ENCODE measurements at regions not wholly inside any gene's neighbourhood (a gene's known extent, or its start where the extent isn't known, plus 50 kb on each side); places are given as distances from the start of the nearest gene placed in this dataset.

DNA sequence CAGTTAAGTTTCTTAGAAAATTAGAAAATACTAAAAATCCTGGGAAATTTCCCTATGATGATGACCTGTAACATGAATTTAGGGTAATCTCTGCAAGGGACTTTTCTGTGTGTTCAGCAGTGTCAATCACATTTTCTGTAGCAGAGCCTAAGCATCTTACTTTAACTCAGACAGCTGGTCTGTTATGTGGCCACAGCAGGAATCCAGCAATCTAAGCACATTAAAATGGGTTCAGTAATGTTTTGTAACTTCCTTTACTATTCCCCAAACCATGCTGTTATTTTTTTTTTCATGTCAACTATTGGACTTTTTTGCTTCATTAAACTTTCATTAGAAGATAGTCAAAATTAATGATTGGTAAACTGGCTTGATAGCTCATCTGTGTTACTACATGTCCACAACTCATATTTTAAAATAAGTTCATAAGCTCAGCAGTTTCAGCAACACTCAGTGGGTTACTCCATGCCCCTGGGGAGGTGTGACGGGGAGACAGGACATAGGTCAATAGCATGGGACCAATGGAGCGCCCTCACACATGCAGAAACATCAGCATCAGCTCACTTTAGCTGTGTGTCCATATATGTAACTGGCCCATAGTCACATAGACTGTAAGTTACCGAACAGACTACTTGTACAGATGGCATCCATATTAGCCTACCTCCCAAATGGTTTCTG lies 168.0 kb upstream of the PACRGL start:
- no peak for DNase-seq

- no peak for DNase-seq
These were observed 167.1 kb upstream of the PACRGL start for GRCh38 chr4:20532871-20533870.

DNA sequence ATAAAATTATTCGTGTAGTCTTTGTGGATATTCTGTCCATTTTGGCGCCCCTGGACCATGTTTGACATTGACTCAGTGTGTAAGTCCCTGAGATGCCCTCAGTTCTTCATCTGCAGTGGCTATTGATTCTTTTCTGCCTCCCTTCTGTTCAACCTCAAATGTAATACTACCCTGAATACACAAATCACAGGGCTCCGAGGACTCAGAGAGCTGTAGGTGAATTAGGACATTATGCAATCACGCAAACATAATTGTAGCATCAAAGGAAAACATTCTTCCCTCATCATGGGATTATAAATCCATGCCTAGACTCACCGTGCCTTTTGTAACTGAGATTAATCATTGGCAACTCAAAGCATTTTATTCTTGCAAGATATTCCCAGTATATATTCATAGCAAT lies 161.4 kb upstream of the PACRGL start:
- no peak for DNase-seq

GRCh38 chr4:20543131-20543530 lies 157.1 kb upstream of the PACRGL start:
- no peak for DNase-seq

DNA sequence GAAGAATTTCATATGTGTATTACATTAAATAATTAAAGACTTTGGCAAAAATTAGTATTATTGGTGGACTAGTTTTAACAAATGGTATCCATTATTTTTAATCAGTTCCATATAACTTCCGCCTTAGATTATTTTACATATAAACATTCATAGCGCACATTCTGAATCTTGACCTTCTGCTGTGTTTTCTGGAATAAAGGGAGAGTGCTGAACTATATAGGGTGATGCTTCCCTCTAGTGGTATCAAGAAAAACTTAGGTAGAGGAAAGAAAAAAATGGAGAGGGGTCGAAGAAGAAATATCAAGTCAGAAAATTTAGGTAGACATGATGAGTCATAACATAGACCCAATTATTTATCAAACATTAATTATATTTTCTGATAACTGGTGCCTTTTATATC lies 155.6 kb upstream of the PACRGL start:
- DNase-seq, result no peak

DNA sequence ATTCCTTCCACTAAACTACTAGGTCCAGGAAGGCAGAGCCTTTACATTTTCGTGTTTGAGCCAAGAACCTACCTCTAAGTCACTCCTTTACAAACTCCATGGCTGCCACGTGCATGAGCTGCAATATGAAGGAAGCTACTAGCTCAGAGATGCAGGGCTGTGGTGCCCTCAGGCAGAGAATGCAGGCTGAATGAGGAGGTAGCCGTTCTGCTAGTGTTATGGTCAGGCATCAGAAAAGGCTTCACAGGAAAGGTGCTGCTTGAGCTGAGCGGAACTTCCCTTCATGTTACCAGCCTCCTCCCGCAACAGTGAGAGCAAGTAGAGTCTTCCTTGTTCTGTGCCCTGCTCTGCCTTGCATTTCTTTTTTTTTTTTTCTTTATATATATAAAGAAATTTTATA lies 148.3 kb upstream of the PACRGL start:
- no peak for DNase-seq

DNA sequence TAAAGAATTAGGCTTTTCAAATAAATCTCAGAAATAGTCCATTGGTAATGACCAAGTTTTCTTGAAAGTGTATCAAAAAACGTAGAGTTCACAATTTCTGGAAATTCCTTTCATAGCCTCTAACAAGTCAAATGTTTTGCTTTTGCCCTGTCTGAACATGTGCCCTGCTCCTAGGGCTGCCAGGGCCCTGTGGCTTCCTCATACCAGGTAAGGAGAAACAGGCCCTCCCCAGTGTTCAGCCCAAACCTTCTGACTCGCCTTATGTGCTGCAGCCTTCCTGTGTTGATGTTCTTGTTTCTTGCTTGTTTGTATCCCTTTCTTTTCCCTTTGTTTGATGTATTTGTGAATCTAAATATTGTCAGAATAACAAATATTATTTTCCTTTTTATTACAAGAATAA lies 146.1 kb upstream of the PACRGL start:
- DNase-seq, result no peak

DNA sequence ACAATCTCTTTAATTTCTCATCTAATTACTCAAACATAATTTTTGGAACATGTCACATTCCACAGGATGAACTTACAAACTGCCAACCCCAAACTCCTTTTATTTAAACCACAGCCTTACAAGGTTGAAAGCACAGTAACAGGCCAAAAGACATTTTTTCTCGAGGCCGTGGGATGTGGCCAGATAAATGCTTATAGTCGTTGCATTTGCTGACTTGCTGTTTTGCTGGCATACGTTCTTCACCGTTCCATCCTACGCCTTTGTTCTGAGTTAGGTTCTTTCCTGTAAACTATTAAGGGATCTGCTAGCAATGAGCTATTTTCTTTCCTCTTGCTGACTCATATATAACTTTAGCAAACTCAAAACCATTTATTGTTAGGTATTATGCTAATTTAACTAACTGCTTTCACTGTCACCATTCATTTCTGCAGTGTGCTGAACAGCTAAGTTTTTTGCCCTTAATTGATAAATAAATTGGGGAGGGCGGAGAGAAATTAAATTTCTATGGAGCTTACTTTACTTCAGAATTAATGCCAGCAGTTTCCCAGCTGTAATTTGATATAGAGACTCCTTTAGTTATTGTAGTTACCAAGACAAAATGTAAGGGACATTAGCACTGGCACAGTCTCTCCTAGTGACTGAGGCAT lies 135.1 kb upstream of the PACRGL start:
- no peak for DNase-seq

DNA sequence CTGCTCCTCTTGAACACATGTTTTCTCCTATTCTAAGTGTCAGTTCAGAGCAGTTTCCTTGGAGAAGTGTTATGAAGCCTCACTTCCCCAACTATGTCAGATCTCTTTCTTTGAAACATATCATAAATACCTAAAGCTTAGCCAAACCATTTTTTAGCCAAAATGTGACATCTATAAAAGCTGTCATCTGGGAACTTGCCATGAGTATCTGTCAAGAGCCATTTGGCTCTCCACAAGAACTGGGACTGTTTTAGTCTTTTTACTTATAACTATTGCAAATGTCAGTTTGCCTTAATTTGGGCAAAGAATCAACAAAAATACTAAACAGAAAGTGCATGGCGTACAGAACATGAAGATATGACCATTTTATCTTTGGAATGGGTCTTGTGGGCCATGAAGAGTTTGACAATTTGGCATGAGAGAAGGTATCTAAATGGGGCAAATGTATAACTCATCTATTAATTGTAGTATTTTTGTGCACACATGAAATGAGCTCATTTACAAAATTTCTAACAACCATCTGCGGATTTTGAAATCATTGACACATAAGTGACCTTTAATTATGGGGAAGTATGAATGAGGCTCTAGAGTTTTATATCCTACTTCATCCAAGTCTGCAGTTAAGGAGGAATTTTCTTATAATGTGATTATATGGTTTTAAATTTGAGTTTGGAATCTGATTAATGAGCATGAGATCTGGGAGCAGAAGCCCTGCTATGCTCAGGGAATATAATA lies 129.1 kb upstream of the PACRGL start:
- no peak for DNase-seq

- DNase-seq, result no peak
These were observed 127.3 kb upstream of the PACRGL start for GRCh38 chr4:20572976-20573375.

DNA sequence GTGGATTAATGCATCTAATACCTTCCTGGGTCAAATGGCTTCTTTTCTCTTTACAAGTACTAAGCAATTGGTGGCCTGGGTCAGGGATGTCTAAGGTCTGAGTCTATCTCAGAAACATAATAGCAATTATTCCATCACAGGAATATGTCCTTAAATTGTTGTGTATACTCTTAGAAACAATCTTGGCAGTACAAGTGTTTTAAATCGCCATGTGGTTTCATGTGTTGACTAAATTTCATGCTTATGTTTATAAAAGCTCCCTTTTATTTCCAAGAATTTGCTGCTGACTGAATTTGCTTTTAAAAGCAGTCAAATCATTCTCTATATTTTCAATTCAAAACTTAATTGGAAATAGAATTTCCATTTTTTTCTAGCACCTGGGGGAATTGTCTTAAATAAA lies 125.3 kb upstream of the PACRGL start:
- DNase-seq, result no peak

DNA sequence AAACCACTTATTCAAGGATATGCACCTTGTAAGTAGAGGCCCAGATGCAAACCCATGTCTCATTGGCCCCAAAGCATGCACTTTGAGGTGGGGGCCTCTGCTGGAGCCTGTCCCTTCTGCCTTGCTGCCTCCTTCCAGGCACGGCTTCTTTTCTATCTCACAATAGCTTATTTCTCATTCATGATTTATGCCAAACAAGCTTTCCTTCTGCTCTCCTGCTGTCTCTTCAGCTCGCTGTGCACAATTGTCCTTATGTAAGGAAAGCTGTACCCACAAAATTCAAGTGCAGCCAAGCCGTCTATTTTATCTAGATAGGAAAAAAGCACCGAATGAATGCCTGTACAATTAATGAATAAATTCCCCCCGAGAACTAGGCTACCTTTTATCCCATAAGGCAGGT lies 124.8 kb upstream of the PACRGL start:
- DNase-seq, result no peak

DNA sequence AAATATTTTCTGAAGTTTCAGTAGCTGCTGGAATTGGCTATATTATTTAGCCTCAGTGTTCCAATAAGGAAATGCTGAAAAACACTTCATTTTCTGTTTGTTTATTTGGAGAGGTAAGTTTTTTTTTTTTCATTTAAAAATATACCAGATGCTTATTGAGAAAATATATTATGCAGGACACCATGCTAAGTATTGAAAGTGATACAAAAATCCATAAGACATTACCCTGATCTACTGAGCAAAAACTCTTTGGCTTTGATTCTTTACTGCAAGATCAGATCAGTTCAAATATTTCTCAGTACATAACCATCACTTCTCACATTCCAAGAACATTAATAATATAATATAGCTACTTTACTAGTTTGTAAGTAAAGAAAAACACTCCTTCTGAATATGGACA lies 123.4 kb upstream of the PACRGL start:
- DNase-seq, result no peak

DNA sequence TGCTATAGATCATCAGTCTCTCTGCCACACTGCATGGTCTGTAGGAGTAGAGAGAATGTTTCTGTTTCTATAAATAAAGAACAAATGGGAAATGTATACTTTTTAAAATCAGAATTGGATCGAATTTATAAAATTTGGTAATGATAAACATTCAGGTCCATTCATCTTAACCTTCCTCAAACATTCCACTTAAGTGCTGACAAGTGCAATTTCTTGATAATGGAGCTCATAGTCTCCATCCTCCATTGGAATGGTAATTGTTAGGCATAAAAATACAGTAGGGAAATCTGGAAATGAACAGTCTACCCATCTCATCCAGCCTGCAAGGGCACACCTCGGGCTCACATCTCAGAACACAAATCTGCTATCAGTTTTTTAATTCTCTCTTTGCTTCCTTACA lies 122.6 kb upstream of the PACRGL start:
- DNase-seq, result no peak

- DNase-seq, result no peak
These were observed 119.4 kb upstream of the PACRGL start for GRCh38 chr4:20580907-20581306.

GRCh38 chr4:20589436-20589835 lies 110.8 kb upstream of the PACRGL start:
- no peak for DNase-seq

- no peak for DNase-seq
These were observed 109.4 kb upstream of the PACRGL start for GRCh38 chr4:20590849-20591248.

- no peak for DNase-seq
These were observed 108.7 kb upstream of the PACRGL start for GRCh38 chr4:20591571-20591970.

DNA sequence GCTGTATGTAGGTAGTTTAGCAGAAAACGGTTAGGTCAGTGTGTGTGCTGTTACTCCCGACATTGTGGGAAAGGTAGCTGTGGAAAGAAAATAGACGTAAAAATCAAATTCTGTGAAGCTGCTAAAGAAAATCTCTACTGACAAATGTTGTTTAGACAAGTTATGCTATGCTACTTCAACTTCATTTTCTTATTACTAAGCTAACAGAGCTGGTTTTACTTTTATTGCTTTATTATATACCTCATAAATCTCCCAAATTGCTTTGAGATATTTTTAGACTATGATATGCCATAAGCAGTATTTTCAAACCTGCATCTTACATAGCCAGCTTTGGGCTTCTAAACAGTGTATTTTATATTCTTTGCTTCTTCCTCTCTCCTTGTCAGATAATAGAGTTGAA lies 108.2 kb upstream of the PACRGL start:
- DNase-seq, result no peak

- no peak for DNase-seq
These were observed 107.6 kb upstream of the PACRGL start for GRCh38 chr4:20592663-20593062.

- DNase-seq, result no peak
These were observed 101.6 kb upstream of the PACRGL start for GRCh38 chr4:20598626-20599025.

- no peak for DNase-seq
These were observed 96.5 kb upstream of the PACRGL start for GRCh38 chr4:20603671-20604313.

DNA sequence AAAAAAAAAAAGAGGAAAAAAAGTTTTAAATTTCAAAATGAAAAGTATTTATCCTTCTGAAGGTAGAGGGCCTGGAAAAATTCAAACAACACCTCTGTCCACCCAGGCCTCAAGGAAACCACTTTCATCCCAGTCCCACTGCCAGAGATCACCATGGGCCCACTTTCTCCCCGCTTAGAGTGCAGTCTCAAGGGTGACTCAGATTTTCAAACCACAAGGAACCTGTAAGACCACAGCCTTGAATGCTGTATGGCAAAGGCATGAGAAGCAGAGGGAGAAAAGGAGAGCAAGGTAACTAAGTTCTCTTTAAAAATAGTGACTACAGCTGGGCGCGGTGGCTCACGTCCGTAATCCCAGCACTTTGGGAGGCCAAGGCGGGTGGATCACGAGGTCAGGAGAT lies 87.9 kb upstream of the PACRGL start:
- no peak for DNase-seq
